Daoy (cell line): ENCODE measurements at regions not wholly inside any gene's neighbourhood (a gene's known extent, or its start where the extent isn't known, plus 50 kb on each side); places are given as distances from the start of the nearest gene placed in this dataset.
A peak's percentile ranks its signal among the peaks of the same experiment; 100 is the strongest.
"Not testable (repeated sequence)": the region's sequence is repeated elsewhere in the genome, so short reads cannot be mapped to it uniquely, and the experiment has no call there.

Experiments
- DNase-seq: peaks from one replicate; pipeline ENCODE4 v3.0.0-alpha.2; 2015; ENCODE audit warnings: low read depth

- no peak for DNase-seq
Measured at GRCh38 chr1:20432341-20432740, 53.7 kb downstream of the CAMK2N1 start.

DNA sequence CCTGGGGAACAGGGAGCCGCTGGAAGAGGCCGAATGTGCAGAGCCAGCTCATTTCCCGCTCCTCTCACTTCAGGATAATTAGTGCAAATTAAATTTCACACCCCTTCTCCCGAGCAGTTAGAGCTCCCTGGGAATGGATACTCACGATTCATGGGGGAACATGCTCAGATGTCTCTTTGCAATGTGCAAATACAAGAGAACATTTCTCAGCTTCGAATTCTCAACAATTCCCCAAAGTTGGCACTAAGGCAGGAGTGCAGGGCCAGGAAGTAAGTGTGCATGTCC is 54.9 kb downstream of the CAMK2N1 start:
- no peak for DNase-seq

GRCh38 chr1:20430355-20431175 is 55.4 kb downstream of the CAMK2N1 start:
- DNase-seq = peak; percentile 61

DNA sequence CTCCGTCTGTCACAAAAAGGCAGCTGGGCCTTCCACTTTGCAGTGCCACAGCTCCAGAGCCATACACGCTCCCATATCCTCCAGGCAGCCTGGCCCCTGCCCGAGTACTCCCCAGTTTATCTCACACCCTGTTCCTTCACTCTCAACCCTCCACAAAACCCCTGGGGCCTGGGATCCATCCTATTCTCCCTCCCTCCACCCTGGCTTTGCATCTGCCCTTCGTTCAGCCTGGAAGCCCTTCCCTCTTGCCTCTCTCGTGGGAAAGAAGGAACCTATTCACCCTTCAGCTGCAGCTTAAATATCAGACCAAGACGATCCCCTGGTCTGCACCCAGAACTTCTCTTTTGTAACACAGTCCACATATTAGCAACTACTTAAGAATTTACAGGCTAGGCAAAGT is 56.7 kb downstream of the CAMK2N1 start:
- DNase-seq = no peak

GRCh38 chr1:20428841-20429240 is 57.2 kb downstream of the CAMK2N1 start:
- DNase-seq = no peak

DNA sequence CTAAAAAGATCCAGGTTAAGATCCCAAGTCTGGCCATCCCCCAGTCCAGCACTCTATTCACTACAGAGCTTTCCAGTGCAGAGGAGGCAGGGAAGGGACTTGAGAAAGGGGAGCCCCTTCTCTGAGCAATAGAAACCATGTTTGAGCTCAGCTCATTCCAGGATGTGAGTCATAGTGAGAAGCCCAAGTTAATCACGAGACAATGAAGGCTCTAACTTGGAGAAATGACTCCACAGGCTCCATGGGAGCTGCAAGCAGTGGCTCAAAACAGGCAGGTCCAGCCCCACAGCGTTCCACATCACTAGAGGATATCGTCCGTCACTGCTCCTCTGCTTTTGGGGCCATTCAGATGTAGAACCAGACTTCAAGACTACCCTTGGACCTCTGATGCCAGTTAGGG is 59.1 kb downstream of the CAMK2N1 start:
- DNase-seq = peak; percentile 88

- no peak for DNase-seq
Measured at GRCh38 chr1:20426371-20426770, 59.6 kb downstream of the CAMK2N1 start.

DNA sequence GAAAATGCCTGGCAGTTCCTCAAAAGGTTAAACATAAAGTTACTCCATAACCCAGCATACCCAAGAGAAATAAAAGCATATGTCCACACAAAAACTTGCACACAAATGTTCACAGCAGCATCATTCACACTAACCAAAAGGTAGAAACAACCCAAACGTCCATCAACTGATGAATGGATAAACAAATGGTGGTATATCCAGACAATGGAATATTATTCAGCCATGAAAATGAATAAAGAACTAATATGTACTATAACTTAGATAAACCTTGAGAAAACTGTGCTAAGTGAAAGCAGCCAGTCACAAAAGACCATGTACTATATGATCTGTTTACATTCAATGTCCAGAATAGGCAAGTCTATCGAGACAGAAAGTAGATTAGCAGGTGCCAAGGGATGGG is 60.4 kb downstream of the CAMK2N1 start:
- DNase-seq = no peak

DNA sequence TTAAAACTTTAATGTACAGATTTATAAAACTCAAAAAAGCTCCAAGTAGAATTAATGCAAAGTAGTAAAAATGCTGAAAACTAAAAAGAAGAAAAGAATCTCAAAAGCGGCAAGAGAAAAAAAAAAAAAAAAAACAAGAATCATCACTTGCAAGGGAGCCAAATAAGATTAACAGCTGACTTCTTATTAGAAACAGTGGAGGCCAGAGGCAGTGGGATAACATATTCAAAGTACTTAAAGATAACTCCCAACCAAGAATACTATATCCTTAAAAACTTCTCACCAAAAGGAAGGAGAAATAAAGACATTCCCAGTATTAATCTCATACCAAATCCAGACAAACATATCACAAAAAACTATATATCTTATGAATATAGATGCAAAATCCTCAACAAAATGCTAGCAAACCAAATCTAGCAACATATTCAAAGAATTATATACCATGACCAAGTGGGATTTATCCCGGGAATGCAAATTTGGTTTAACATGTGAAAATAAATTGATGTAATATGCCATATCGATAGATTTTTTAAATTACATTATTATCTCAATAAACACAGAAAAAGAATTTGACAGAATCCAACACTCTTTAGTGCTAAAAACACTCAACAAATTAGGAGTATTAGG is 62.7 kb downstream of the CAMK2N1 start:
- DNase-seq = no peak

- no peak for DNase-seq
Measured at GRCh38 chr1:20421441-20421840, 64.6 kb downstream of the CAMK2N1 start.

- no peak for DNase-seq
Measured at GRCh38 chr1:20417581-20417980, 68.4 kb downstream of the CAMK2N1 start.

- DNase-seq = no peak
Measured at GRCh38 chr1:20416706-20417105, 69.3 kb downstream of the CAMK2N1 start.

- no peak for DNase-seq
Measured at GRCh38 chr1:20413776-20414140, 72.3 kb downstream of the CAMK2N1 start.

- DNase-seq = no peak
Measured at GRCh38 chr1:20413136-20413775, 72.8 kb downstream of the CAMK2N1 start.

- DNase-seq = peak; percentile 96
Measured at GRCh38 chr1:20411196-20411980, 74.6 kb downstream of the CAMK2N1 start.

DNA sequence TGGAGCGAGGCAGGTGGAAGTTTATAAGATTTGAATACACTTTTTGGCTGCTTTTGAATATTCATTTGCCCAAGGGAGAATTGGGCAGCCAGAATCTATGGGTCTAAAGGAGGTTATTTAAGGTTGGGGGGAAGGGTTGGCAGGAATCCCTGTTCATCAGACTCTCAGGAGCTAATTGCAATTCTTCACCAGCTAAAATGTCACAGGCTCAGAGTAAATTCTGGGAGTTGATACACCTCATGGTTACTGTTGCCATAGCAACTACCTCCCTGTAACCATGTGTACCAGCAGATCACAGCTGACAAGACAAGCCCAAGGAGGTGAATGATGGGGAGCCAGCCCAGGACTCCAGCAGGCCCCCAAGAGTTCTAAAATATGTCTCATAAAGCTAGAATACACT is 75.5 kb downstream of the CAMK2N1 start:
- DNase-seq = no peak

DNA sequence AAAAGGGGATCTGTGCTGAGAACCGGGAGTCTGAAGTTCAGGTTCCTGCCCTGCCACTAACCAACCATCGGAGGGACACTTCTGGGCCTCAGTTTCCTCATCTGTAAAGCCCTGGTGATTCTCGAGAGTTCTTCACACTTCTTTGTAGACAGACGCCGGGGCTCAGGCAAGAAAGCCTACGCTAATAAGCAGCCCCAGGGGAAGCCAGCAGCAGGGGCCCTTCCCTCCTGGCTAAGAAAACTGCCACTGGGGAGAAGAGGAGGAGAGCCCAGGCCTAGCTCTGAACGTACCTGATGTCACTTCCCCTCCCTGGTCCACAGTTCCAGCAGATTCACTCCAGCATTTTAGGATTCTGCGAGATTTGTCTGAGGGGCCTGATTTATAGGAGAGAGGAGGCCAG is 76.0 kb downstream of the CAMK2N1 start:
- DNase-seq = no peak

GRCh38 chr1:20409012-20409411 is 77.0 kb downstream of the CAMK2N1 start:
- DNase-seq = no peak

DNA sequence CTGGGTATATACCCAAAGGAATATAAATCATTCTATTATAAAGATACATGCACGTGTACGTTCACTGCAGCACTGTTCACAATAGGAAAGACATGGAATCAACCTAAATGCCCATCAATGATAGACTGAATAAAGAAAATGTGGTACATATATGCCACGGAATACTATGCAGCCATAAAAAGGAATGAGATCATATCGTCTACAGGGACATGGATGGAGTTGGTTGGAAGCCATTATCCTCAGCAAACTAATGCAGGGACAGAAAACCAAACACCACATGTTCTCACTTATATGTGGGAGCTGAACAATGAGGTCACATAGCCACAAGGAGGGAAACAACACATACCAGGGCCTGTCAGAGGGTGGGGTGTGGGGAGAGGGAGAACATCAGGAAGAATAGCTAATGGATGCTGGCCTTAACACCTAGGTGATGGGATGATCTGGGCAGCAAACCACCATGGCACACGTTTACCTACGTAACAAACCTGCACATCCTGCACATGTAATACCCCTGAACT is 77.8 kb downstream of the CAMK2N1 start:
- DNase-seq = not testable (repeated sequence)

DNA sequence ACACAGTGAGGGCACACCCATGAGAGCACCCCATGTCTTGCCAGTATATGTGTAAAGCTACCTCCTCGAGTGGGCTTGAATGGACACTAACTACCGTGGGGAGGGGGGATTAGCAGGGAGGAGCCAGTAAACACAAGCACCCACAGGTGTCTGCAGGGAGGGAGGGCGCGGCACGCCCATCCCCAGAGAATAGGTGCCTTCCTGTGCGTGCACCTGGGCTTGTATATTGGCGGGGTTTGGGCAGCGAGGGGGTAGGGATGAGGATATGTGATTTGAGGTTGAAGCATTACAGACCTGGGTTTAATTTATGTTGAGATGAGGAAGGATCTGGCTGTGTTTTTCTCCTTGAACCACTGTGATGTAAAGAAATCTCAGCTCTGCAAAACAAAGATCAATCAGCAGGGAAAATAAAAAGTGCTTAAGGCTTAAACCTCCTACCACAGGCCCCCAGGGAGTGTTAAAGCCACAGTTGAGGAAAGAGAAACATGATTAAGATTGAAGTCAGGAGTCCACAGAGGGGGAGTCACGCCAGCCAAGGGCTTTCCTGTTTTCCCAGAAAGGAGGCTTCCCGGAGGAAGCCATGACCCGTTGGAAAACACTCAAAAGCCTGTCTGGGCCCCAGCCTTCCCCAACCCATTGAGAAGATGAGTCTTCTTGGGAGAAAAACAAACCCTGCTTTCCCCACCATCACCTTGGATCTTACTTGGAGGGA is 80.0 kb downstream of the CAMK2N1 start:
- DNase-seq = peak; percentile 75

DNA sequence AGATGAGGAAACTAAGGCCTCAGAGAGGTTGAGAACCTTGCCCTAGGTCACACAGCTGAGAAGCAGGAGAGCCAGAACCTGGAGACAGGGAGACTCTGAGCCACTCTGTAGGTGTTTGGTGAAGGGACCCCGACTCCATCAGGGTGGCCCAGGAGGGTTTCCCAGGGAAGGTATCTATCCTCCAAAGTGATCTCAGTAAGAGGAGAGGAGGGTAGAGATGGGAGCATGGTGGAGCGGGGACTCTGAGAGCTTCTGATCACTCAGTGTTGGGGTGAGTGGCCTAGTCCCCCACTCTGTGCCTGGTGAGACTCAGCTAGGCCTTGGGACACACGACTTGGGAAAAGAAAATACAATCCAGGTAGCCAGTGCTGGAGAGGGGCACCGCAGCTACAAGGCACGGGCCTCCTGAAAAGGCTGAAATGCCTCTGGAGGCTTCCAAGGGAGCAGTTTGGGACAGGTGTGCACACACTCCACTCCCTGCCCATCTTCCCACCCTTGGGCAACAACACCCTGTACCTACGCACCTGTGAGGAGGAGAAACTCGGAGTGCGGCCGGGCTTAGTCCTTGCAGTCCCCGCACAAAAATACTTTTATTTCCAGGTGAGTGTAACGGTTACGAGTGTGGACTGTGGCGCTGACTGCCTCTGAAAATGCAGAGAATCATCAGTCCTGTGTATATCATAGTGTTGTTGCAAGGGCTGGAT is 80.8 kb downstream of the CAMK2N1 start:
- no peak for DNase-seq
